NT2/D1 (cell line): ENCODE measurements at regions not wholly inside any gene's neighbourhood (a gene's known extent, or its start where the extent isn't known, plus 50 kb on each side); places are given as distances from the start of the nearest gene placed in this dataset.

Experiments
- YY1 ChIP-seq: IDR thresholded peaks from 2 replicates; pipeline ENCODE4 v1.6.1; 2011; ENCODE audit not compliant: insufficient read length, insufficient read depth
- ZNF274 ChIP-seq: IDR thresholded peaks from 2 replicates; pipeline ENCODE4 v1.6.1; 2011; ENCODE audit warnings: mild to moderate bottlenecking, low read depth, low read length

DNA sequence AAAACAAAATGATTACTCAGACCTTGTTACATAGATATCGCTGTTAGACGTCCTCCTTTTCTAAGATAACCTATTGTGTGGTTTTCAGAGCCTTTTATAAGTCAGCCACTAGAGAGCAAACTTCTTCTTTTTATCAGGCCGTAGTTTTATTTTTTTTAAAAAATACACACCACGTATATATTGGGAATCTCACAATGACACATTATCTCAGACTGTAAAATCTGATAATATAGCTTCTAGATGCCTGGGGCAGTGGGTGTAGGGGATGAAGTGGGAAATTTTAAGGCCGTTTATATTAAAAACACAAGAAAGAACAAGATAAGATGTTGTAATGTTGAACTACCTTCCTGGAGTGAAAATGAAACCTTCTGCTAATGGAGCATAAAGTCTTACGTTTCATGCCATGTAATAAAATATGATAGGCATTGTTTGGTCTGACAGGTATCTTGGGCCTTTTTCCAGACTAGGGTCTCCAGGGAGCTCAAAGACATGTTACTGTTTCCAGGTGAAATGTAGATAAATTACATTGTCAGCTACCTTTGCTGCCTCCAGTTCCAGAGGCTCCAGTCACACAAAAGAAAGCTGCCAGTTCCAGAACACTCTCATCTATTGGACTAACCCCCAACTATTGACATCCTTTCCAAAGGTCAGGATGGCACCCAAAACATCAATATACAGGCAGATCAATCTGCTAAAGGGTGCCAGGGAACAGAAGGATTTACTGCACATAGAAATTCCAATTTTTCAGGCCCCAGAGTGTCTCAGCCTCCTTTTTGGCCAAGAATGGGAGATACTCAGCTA is 130.2 kb upstream of the AKIRIN2 start:
- no peak for TF ChIP-seq YY1
- no peak for TF ChIP-seq ZNF274
